GM20431 (cell line): ENCODE measurements at regions not wholly inside any gene's neighbourhood (a gene's known extent, or its start where the extent isn't known, plus 50 kb on each side); places are given as distances from the start of the nearest gene placed in this dataset.

Experiments
- in situ Hi-C: fragments of 300-500 bp; cut with MseI, MboI; formaldehyde crosslinking; loops from one replicate; pipeline ENCODE4 v1.15.0; 2020; ENCODE audit warnings: low sequenced_read_pairs; ENCODE audit not compliant: unreplicated experiment

DNA sequence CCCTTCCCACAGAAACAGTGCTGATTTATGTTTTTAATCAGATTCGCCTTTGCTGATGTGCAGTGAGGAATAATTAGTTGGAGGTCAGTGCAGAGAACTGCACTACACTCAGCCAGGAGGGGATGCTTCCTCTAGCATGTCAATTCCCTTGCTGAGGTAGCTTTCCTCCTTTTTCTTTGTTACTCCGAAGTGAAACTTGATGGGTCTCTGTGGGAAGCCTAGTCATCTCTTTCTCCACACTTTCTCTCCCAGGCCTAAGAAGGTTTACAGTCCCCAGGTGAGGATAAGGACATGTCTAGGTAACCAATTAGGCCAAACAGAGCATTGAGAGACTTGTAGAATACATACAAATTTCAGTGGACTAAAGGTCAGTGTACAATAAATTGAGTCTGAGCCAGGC lies 461.8 kb downstream of the KIF4B start:
- in situ Hi-C loops: no loop called here

DNA sequence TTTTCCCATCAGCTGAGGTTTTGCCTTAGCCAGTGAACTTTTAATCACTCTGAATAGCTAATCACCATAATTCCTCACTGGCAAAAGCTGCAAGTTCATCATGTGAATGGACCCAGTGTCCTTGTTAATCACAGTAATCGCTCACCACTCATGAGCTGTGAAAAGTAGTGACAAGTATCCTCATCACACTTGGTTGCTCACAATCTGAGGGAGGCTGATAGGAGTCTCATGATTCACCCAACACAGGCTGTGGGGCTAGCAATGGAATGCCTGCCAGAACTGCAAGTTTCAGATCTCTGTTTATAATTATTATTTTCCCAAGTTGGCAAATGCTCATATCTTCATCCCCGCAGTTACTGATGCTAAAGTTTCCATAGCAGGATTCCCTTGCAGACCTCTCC lies 467.2 kb downstream of the KIF4B start:
- in situ Hi-C loops: no loop called here

DNA sequence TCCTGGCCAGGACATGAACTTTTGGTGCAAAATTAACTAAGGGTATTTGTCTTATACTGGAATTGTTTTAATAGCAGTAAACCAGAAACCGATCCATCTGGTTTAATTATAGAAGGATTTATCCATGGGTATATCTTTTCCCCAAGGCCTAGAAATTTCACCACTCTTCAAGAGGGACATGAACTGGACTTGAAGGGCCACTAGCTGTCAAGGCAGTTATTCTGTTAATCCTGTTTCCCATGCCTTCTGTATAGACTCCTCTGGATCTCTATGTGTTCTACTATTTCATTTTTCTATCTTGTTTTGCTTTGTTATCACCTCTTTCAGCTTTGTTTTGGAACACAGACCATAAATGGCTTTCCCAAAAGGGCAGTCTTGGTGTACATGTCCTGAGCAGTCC lies 467.6 kb downstream of the KIF4B start:
- in situ Hi-C loops: no loop called here

DNA sequence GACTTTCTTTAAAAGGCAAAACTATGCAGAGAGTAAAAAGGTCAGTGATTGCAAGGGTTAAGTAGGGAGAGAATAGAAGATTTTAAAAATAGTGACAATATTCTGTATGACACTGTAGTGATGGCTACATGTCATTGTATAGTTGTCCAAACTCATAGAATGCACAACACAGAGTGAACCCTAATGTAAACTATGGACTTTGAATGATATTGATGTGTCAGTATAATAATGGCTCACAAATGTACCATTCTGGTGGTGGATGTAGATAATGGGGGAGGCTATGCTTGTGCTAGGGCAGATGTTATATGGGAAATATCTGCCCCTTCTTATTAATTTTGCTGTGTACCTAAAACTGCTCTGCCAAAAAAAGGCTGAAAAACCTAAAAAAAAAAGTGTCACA lies 468.9 kb downstream of the KIF4B start:
- in situ Hi-C loops: no loop called here

DNA sequence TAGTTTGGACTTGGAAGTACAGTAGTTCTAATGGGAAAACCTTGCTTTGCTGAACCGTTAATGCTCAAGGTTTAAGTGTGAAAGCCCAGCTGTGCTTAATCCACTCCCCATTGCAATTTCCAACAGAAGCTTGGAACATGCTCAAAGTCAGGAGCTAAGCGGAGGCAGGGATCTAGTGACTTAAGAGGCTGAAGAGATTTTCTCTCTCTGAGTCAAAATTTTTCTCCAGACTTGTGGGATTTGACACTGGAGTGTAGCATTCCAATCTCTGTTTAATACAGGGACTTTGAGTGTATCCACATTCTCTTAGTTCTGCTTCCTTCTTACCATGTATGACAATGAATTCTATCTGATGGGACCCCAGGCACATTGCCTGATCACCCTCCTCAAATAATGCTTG lies 471.8 kb downstream of the KIF4B start:
- in situ Hi-C loops: no loop called here

DNA sequence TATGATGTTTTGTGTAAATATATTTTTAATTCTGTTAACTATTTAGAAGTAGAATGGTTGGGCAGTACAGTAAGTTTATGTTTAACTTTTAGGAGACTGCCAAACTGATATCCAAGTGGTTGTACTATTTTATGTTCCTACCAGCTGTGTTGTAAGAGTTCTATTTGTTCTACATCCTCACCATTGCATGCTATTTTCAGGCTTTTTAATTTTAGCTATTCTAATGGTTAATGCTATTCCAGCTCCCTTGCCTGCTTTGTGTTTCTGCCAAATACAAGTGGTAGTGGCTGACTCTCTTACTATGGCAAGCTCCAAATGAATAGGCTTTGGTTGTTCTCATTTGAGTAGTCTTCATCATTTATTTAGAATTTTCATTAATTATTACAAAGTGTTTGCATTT lies 476.4 kb downstream of the KIF4B start:
- in situ Hi-C loops: no loop called here

DNA sequence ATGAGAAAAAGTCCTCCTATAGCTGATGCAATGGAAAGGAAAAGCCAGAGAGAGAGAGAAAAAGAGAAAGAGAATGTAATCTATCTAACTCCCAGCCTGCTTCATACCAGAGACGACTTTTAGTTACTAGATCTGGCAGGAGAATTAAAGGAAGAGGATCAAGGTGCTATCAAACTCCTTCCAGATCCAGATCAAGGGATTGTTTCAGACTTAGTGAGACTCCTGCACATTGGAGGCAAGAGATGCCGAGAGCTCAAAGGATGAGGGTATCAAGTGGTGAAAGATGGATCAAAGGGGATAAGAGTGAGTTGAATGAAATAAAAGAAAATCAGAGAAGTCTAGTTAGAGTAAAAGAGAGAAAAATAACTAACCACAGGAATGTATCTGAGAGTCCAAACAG lies 478.6 kb downstream of the KIF4B start:
- in situ Hi-C loops: no loop called here

DNA sequence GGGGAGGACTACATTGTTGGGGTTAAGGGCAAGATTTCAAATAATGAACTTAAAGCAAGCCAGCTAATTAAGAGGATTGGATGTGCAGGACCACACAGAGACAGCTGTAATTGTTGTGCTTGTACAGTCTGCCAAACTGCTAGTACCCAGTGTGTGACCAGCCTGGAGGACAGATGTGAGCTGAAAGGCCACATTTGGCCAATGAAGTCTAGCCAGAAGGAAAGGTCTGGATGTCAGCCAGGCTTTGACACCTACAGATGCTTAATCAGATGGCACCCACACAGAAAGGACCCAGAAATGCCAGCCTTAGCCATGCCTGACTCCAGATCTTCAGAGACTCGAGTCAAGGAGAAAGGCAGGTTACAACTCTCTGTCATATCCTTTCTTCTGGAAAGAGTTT lies 491.1 kb downstream of the KIF4B start:
- in situ Hi-C loops: no loop called here

DNA sequence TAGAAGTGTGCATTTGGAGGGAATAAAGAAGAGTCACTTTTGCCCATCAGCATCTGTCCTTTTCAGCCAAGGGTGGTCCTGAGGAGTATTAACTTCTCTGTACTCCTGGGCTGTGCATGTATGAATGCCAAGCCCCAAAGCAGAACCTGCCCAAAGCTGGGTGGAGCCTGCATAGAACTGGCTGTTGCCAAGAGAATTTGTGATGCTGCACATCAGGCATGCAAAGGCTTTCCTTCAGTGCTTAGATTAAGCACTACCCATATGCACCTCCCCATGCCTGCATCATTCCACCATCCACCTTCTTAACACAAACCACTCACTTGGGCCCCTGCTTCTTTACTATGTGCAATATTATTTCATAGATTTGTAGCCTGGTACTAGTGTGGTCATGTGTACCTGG lies 493.8 kb downstream of the KIF4B start:
- in situ Hi-C loops: no loop called here

DNA sequence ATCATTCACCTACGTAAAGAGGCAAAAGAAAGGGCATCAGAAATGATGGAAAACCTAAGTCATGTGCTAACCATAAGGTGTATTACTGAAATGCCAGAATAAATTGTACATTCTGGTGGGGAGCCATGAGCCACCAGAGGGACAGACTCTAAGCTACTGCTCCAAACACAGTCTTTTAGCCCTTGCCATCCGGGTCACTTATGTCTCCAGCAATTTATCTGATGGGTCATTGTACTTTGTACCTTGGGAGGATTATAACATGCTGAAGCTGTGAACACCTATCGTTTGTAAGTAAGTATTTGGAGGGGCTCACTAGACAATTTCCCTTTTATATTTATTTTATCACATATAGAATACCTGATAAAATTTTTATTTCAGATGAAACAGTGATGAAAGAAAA lies 495.1 kb downstream of the KIF4B start:
- in situ Hi-C loops: no loop called here

DNA sequence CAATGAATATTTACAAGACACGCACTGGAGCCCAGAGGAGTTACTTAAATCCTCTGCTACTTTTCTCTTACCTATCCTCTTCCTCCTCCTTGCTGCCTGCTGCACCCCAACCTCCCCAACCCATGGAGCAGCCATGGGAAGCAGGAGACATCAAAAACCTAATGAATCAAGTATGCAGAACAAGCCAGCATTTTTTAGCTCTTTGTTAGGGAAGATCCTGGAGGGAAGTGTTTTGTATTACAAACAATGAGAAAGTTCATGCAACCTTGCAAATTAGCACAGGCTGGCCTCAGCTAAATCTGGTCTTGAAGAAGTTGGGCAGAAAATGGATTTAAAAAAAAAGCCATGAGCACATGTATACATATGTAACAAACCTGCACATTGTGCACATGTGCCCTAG lies 498.8 kb downstream of the KIF4B start:
- in situ Hi-C loops: no loop called here

DNA sequence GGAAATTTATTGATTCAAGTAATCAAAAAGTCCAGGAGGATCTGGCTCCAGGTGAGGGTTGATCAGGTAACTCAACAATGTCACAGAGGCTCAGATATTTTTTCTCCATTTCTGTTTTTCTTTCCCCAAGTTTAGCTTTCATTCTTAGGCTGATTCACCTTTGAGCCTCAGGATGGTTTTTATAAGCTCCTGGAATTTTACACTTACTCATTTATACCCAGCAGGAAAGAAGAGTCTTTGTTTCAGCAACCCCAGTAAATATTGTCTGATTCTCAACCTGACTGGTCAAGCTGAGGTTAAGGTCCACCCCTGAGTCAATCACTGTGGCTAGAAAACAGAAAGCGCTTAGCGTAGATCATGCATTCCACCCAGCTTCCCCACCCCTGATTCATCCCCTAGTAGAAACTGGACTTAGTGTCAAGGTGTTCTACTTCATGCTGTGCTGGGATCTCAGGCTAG lies 500.6 kb downstream of the KIF4B start:
- in situ Hi-C loops: no loop called here

DNA sequence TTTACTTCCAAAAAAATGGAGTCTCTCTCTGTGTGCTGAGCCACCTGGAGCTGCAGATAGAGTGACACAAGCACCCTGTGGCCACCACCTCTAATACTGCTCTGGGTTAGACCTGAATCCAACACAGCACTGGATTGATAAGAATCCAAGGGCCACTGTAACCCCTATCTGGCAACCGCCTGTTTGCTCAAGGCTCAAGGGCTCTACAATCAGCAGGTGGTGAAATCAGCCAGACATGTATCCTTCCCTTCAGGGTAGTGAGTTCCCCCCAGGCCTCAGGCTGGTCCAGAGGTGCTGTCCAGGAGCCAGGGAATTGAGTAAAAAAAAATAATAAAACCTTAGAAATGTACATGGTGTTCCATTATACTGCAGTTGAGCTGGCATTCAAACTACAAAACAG lies 509.0 kb downstream of the KIF4B start:
- in situ Hi-C loops: no loop called here

DNA sequence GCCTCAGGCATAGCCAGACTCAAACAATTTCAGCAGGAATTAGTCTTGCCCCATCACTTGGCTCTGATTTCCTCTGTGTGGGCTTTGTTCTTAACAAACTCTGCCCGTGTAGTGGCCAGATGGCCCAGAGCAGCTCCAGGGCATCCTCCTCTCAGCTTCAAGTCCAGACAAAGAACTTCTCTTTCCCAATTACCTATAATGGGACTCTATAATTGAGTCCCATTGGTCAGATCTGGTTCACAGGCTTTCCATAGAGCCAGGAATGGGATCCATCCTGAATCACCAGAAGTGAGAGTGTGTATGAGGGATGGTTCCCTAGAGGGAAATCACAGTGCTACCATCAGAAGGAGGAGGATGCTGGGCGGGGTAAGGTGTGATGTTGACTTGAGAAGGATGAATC lies 515.8 kb downstream of the KIF4B start:
- in situ Hi-C loops: no loop called here

DNA sequence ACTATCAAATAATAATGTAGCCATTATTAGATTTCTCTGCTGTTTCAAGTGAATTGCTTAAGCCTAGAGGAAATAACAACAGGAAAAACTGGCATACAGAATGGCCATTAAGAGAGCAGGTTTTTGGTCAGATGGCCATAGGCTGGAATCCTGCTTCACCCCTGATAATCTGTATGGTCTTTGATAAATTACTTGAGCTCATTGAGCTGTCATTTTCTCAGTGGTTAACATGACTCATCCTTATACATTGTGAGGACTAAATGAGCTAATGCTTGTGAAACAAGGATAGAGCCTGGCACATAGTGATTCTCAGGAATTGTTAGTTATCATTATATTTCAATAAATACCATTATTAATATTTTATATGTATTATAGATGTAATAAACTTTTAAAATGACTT lies 516.5 kb downstream of the KIF4B start:
- in situ Hi-C loops: no loop called here

DNA sequence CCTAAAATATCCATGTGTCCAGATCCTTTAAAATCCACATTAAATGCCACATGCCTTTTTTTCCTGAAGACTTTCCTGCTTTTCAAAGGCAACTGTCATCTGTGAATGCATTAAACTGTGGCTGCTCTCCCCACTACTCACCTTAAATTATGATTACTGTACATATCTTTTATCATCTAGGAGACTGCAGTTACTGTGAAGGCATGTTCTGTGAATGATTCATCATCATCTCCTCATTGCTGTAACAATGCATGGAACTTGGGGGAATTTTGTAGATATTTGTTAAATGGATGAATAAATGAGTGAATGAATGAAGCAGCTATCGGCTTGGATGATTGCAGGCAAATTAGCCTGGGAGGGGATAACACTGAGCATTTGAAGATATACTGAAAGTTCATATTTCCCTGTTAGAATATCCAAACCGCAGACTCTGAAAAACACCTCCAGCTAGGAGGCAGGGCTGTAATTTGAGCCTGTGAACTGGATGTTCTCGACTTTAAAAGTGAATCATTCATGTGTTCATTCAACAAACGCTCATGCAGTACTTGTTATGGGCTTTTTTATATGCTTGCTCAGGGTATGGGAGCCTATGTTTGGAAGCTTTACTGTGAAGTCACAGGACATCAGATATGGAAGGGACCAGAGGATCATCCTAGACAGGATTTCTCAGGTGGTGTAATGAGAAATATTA lies 519.2 kb downstream of the KIF4B start:
- in situ Hi-C loops: no loop called here

DNA sequence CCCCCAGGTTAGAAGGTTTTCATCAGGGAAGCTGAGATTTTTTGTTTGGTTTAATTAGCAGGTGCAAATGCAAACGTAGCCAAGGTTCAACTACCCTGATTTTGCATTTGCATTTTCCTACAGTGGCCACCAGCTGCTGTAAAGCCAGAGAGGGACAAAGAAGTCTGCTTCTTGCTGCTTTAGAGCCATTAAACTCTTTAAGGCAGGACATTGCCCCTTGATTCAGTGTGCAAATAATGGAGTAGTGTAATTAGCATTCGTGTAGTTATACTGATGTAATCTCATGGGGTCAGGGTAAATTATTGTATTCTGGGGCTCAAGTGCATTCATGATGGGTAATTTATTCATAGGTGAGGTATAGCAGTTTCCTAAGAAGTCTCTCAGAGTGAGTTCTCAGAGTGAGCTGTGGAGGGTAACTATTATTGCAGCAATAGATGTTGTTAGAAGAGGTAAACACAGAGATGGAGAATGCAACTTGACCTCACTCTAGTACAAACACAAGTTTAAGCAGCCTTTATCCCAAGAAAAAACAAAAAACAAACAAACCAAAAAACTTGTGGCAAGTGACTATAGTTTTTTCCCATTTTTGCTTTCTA lies 526.5 kb downstream of the KIF4B start:
- in situ Hi-C loops: no loop called here

DNA sequence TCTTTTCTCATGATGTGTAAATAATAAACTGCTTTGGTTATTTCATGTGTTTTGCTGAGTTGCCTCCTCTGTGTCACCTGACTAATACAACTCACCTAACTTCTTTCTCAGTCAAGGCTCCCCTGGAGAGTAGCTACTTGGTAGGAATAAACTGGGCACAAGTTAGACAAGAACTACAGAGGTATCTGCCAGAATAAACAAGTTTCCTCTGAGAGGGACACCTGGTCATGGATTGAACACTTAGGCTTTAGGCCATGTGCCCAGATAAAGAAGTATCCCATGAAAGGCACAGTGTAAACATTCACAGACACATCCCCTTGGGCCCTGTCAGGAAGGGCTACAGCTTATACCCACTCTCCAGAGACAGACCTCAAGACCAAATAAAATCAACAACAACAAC lies 532.5 kb downstream of the KIF4B start:
- in situ Hi-C loops: no loop called here

DNA sequence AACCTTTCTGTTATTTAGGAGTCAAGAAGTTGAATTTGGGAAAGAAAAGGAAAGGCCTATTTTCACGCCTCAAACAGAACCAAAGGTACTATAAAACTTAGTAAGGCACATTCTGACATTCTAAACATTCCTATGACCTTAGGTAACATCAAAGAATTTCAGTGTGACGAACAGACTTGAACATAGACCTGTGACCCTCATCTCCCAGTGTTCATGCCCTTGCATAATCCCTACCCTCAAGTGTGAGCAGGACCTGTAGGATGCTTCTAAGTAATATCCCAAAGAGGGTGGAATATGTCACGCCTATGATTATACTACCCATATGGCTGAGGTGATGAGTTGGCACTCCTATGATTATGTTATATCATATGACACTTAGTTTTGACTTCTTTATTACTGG lies 540.9 kb downstream of the KIF4B start:
- in situ Hi-C loops: no loop called here

DNA sequence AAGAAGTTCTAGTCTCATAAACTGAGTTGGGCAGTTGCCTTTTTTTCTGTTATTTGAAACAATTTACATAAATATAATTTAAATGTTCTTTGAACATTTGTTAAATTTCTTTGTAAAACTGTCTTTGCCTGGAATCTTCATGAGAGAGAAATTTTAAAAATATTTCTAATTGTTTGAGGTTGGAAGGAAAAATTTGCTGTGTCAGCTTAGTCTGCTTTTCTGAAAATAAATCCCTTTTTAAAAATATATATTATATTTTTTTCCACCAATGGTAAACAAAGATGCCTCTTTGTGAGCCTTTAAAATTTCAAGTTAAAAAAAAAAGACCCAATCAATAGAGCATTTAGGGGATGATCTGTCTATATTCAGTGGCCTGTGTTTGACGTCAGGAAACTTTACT lies 542.7 kb downstream of the KIF4B start:
- in situ Hi-C loops: no loop called here

DNA sequence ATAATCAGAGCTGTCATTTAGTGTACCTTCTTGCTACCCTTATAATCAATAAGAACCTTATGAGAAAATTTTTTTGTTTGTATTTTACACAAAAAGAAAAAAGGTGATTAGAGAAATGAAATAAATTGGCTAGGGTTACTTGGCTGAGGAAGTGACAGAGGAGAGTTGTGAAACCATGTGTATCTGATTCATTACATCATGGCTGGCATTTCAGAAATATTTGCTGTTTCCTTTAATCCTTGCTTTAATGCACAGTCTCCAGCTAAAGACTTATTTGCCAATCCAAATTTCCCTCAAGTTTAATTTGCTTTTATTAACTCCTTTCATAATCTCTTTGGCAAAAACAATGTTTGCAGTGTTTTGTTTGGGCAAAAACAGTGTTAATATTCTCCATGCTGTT lies 543.1 kb downstream of the KIF4B start:
- in situ Hi-C loops: no loop called here

DNA sequence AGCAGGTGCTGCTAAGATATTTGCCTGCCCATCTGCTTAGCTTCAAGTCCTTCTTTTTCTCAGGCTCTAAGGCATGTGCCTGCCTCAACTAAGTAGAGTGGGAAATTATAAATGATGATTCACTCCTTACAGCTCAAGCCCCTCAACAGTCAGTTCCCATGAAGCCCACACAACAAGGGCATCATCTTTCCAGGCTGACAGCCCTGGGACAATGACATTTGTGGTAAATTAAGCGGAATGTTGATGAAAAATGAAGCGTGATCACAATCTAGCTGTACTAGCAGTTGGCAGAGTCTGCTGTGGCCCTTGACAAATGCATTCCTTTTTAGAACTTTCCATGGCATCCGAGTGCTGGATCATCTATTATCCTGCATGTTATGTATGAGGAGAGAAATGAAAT lies 548.6 kb downstream of the KIF4B start:
- in situ Hi-C loops: no loop called here
